Pancreas (tissue), 10 donors: ENCODE measurements at regions not wholly inside any gene's neighbourhood (a gene's known extent, or its start where the extent isn't known, plus 50 kb on each side); places are given as distances from the start of the nearest gene placed in this dataset.

ENCODE experiments used
- ATAC-seq, 4 donors: fragments of 200-7000 bp; cut with Tn5 transposase; one replicate each; pipeline versions ENCODE4 v1.8.0 to v1.9.1; 2020; ENCODE audit warnings: mild to moderate bottlenecking in 4 of 4, moderate library complexity in 4 of 4
- DNase-seq, 6 donors: peaks; one replicate each; pipeline ENCODE4 v3.0.0-alpha.2; 2020
- FAIRE-seq: peaks from 2 replicates; lab custom pipeline; 2012; peaks lifted over from hg19 to GRCh38; lab: Jason Lieb, UNC
- H3K27ac ChIP-seq, 4 donors: fragments of 200-600 bp; sonication (generic); 1 replicate in 3 of 4; 2 replicates in 1 of 4; pipeline versions ENCODE4 v1.5.0 to v1.8.0; 2020
- H3K27me3 ChIP-seq, 4 donors: fragments of 200-600 bp; one replicate each; pipeline ENCODE4 v1.8.0; 2021
- H3K36me3 ChIP-seq, 3 donors: fragments of 200-600 bp; sonication (generic) in 1 of 3; one replicate each; pipeline versions ENCODE4 v1.5.0 to v1.8.0; 2020 to 2021
- H3K4me1 ChIP-seq, 3 donors: fragments of 200-600 bp; one replicate each; pipeline ENCODE4 v1.8.0; 2021
- H3K4me3 ChIP-seq, 4 donors: fragments of 200-600 bp; sonication (generic) in 2 of 4; one replicate each; pipeline versions ENCODE4 v1.5.0 to v1.8.0; 2020 to 2021
- H3K9me3 ChIP-seq, 4 donors: fragments of 200-600 bp; one replicate each; pipeline ENCODE4 v1.8.0; 2021
- CTCF ChIP-seq, 4 donors: fragments of 200-600 bp; sonication (generic) in 3 of 4; IDR thresholded peaks; one replicate each; pipeline versions ENCODE4 v1.5.0 to v1.8.0; 2021; ENCODE audit warnings: antibody characterized with exemption in 4 of 4
- WGBS, 2 donors: extraction: QIAGEN DNeasy Blood & Tissue Kit; methylation state at CpG; one replicate each; pipeline ENCODE4 v1.1.7; 2013; 5-methylcytosine and 5-hydroxymethylcytosine counted together
- intact Hi-C, 3 donors: fragments of 100-400 bp; cut with DNase I; formaldehyde crosslinking; loops; one replicate each; pipeline versions ENCODE4 v1.11.1 to v1.14.2; 2022
- donor health status: healthy with polysubstance abuse.
- donor health status: DM: no; HTN: no; CAD: no; lungs with moderate emphysema.
- donor health status: DM: no; HTN: no; CAD: no.
- donor health status: control.
- donor health status: control.
- donor health status: Bipolar disorder and iron deficiency.
- donor health status: DM: yes; HTN: yes; CAD: no.
- donor health status: DM: no; HTN: no; CAD: no.
- donor health status: DM: no; HTN: no; CAD: no.
- donor health status: DM: yes; HTN: yes; CAD: no.

GRCh38 chr5:159509002-159509660 is 178.8 kb upstream of the IL12B start:
- intact Hi-C loops = no loop called here
- H3K27me3 ChIP-seq = no peaks in the 10 kb centered on the region
- H3K4me1 ChIP-seq = no peaks in the 10 kb centered on the region
- FAIRE-seq = no peak
- H3K9me3 ChIP-seq = no peaks in the 10 kb centered on the region
- H3K27ac ChIP-seq = no peak overlapping the region
- H3K4me3 ChIP-seq = no peak overlapping the region
- no peaks in the 10 kb centered on the region for H3K36me3 ChIP-seq
- no peak for DNase-seq
- TF ChIP-seq CTCF (IDR thresholded peaks at IDR 0.05) = no peak
- ATAC-seq = no peak
- 59 to 73% methylated on average over 7 of the region's 7 CpGs for WGBS, 2 donors

- TF ChIP-seq CTCF (IDR thresholded peaks at IDR 0.05) = no peak
- intact Hi-C loops = no loop called here
- DNase-seq (peak in 1 of 6 donors; percentile 46), FAIRE-seq (no peak), ATAC-seq (peak in 3 of 4 donors; percentile 27 to 68 (median 40))
- 60 to 68% methylated on average over 3 of the region's 3 CpGs for WGBS, 2 donors
- H3K36me3 ChIP-seq = no peaks in the 10 kb centered on the region
- no peaks in the 10 kb centered on the region for H3K9me3 ChIP-seq
- no peaks in the 10 kb centered on the region for H3K27me3 ChIP-seq
- H3K27ac ChIP-seq = no peak overlapping the region
- H3K4me3 ChIP-seq = no peak overlapping the region
- H3K4me1 ChIP-seq = no peaks in the 10 kb centered on the region
Observed at GRCh38 chr5:159510282-159510681, 180.0 kb upstream of the IL12B start.

- intact Hi-C loops = no loop called here
- WGBS, 2 donors = 60 to 62% methylated on average over 2 of the region's 2 CpGs
- no peak overlapping the region for H3K27ac ChIP-seq
- DNase-seq (no peak), FAIRE-seq (no peak), ATAC-seq (peak in 2 of 4 donors; percentile 20 to 59)
- H3K4me1 ChIP-seq = no peaks in the 10 kb centered on the region
- no peaks in the 10 kb centered on the region for H3K9me3 ChIP-seq
- TF ChIP-seq CTCF (IDR thresholded peaks at IDR 0.05) = no peak
- no peaks in the 10 kb centered on the region for H3K27me3 ChIP-seq
- H3K36me3 ChIP-seq = no peaks in the 10 kb centered on the region
- H3K4me3 ChIP-seq = no peak overlapping the region
Observed at GRCh38 chr5:159511570-159511969, 181.3 kb upstream of the IL12B start.

GRCh38 chr5:159512064-159512463 is 181.8 kb upstream of the IL12B start:
- ATAC-seq (no peak), FAIRE-seq (no peak)

More at GRCh38 chr5:159512064-159512463, 181.8 kb upstream of the IL12B start:
- TF ChIP-seq CTCF (IDR thresholded peaks at IDR 0.05) = no peak
- WGBS, 2 donors = 81 to 84% methylated on average over 3 of the region's 3 CpGs
- intact Hi-C loops = no loop called here
- Histone ChIP-seq H3K4me1 (no peaks in the 10 kb centered on the region), H3K27me3 (no peaks in the 10 kb centered on the region), H3K4me3 (no peak overlapping the region), H3K36me3 (no peaks in the 10 kb centered on the region), H3K9me3 (no peaks in the 10 kb centered on the region), H3K27ac (no peak overlapping the region)
- no peak for DNase-seq
